IPS DF 6.9 (cell line): ENCODE measurements at regions not wholly inside any gene's neighbourhood (a gene's known extent, or its start where the extent isn't known, plus 50 kb on each side); places are given as distances from the start of the nearest gene placed in this dataset.

Experiments
- DNase-seq: peaks from one replicate; pipeline ENCODE4 v3.0.0-alpha.2; 2013; ENCODE audit warnings: low read depth, low spot score
- H3K27ac ChIP-seq: one replicate; pipeline ENCODE4 v1.5.1; 2013; ENCODE audit warnings: low read length, control low read depth
- H3K27me3 ChIP-seq: 2 replicates; pipeline ENCODE4 v1.6.1; 2013; ENCODE audit warnings: mild to moderate bottlenecking, low read length; ENCODE audit not compliant: control insufficient read depth, insufficient read depth
- H3K36me3 ChIP-seq: 2 replicates; pipeline ENCODE4 v1.6.1; 2013; ENCODE audit warnings: low read length; ENCODE audit not compliant: control insufficient read depth, insufficient read depth
- H3K4me1 ChIP-seq: 2 replicates; pipeline ENCODE4 v1.6.1; 2013; ENCODE audit warnings: low read length; ENCODE audit not compliant: control insufficient read depth, insufficient read depth
- H3K4me3 ChIP-seq: 2 replicates; pipeline ENCODE4 v1.5.1; 2013; ENCODE audit warnings: mild to moderate bottlenecking, low read length
- H3K9me3 ChIP-seq: 2 replicates; pipeline ENCODE4 v1.6.1; 2013; ENCODE audit warnings: low read length, inconsistent platforms; ENCODE audit not compliant: control insufficient read depth, insufficient read depth
- WGBS: extraction: QIAGEN DNeasy Blood & Tissue Kit; methylation state at CpG from one replicate; pipeline ENCODE4 v1.1.7; 2013; ENCODE audit warnings: mixed read lengths, missing lambda C conversion rate; ENCODE audit not compliant: insufficient read length, insufficient coverage; 5-methylcytosine and 5-hydroxymethylcytosine counted together

DNA sequence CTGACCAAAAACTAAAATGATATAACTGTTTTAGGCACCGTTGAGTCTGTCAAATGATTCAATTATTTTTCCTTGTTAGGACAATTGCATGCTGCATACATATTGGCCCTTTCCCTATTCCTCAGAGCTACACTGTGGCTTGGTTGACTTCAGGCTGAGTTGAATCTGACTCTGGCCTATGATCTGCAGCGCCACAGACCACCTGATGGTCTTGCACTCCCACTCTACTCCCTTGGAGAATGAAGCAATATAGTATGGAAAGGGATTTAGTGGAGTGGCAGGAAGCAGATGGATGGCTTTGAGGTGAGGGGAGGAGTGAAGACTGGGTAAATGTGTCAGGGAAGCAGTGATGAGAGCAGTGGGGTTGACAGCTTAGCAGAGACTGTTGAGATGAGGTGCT, 579.0 kb upstream of the STXBP6 start:
- H3K4me3 ChIP-seq: no peak overlapping the region
- no peaks in the 10 kb centered on the region for H3K4me1 ChIP-seq
- WGBS: no CpG with 5 or more reads among the region's 2 CpGs
- H3K27ac ChIP-seq: no peak overlapping the region
- H3K36me3 ChIP-seq: no peaks in the 10 kb centered on the region
- H3K9me3 ChIP-seq: no peaks in the 10 kb centered on the region
- DNase-seq: no peak
- H3K27me3 ChIP-seq: no peaks in the 10 kb centered on the region

DNA sequence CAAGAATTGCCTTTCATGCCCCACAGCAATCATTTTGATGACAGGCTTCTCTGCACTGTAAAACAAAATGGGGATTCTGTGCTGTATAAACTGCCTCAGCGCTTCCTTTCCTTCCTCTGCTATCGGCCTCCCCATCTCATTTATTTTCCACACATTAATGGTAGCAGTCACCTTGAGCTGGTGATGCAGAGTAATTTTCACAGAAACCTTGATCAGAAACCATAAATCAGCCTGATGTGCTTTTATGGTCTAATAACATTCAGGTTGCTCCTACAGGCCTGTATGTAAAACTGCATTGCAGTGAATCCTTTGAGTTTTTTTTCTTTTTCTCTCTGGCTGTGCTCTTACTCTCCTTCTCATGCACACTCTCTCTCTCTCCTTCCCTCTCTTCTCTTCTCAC, 578.4 kb upstream of the STXBP6 start:
- Histone ChIP-seq H3K27ac (no peak overlapping the region), H3K4me3 (no peak overlapping the region), H3K27me3 (no peaks in the 10 kb centered on the region), H3K9me3 (no peaks in the 10 kb centered on the region), H3K4me1 (no peaks in the 10 kb centered on the region), H3K36me3 (no peaks in the 10 kb centered on the region)
- DNase-seq: no peak
- no CpG with 5 or more reads among the region's 2 CpGs for WGBS

DNA sequence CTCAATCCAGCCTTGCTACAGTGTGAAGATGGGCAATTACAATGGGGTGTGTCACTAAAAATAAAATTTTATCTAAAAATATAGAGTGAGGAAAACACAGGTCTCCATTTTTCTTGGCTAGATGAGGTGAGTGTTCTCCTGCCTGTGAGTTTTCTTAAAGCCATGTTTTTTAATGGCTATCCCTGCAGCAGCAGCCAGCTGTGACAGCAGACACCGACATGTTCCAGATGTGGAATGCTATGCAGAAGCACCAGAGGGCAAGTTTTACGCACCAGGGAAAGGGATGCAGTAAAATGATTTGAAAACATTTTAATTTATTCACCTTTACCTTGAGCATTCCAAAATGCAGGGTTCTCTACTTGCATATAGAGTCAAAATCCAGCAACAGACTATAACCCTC, 577.0 kb upstream of the STXBP6 start:
- WGBS: no CpG with 5 or more reads among the region's 2 CpGs
- no peaks in the 10 kb centered on the region for H3K36me3 ChIP-seq
- H3K4me1 ChIP-seq: no peaks in the 10 kb centered on the region
- DNase-seq: no peak
- no peak overlapping the region for H3K4me3 ChIP-seq
- H3K27me3 ChIP-seq: no peaks in the 10 kb centered on the region
- H3K9me3 ChIP-seq: no peaks in the 10 kb centered on the region; the same call in 1 of the 2 replicates
- no peak overlapping the region for H3K27ac ChIP-seq

DNA sequence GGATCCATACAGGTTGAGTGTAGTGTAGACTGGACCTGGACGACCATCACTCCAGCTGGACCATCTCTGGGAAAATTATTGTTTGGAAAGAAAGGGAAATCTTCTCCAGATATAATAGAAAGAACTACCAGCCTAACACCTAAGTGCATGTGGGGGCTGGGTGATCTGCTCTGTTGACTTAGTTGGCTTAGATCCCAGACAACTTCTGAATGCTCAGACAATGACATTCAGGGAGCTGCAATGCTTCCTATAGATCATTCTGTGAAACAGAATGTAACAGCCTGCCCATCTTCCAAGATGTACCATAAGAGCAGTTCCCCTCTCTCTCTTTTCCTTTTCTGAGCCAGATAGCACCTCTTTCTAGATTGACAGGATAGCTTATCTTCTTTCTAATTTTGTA, 572.8 kb upstream of the STXBP6 start:
- Histone ChIP-seq H3K4me3 (no peak overlapping the region), H3K4me1 (no peaks in the 10 kb centered on the region), H3K27me3 (no peaks in the 10 kb centered on the region), H3K9me3 (no peaks in the 10 kb centered on the region; the same call in 1 of the 2 replicates), H3K27ac (no peak overlapping the region), H3K36me3 (no peaks in the 10 kb centered on the region)
- no CpG with 5 or more reads among the region's 1 CpG for WGBS
- DNase-seq: no peak

DNA sequence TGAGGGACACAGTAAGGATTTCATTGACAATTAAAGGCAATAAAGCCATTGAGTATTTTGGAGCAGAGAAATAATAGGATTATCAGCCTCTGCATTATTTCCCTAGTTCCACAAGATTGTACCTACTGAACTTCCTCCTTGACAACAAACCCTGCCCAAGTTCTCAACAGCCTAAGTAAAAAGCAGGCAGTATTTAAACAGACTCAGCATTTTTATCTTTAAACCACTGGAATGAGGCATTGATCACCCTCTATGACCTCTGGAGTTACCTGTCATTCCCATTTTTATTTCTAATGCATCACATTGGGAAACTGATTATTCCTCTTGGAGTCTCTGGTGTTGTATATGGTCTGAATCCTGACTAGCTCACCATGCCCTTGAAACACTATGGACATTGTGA, 570.6 kb upstream of the STXBP6 start:
- H3K27me3 ChIP-seq: no peaks in the 10 kb centered on the region
- H3K9me3 ChIP-seq: no peaks in the 10 kb centered on the region; the same call in 1 of the 2 replicates
- H3K27ac ChIP-seq: no peak overlapping the region
- no peak overlapping the region for H3K4me3 ChIP-seq
- H3K4me1 ChIP-seq: no peaks in the 10 kb centered on the region
- DNase-seq: no peak
- no peaks in the 10 kb centered on the region for H3K36me3 ChIP-seq

DNA sequence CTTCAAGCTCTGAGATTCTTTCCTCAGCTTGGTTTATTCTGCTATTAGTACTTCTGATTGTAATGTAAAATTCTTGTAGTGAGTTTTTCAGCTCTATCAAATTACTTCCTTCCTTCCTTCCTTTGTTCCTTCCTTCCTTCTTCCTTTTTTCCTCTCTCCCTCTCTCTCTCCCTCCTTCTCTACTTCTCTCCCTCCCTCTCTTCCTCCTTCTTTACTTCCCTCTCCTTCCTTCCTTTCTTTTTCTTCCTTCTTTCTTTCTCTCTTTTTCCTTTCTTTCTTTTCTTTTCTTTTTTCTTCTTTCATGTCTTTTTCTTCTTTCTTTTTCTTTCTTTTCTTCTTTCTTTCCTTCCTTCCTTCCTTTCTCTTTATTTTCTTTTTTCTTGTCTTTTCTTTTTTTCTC, 565.2 kb upstream of the STXBP6 start:
- Histone ChIP-seq H3K9me3 (no peaks in the 10 kb centered on the region; the same call in 1 of the 2 replicates), H3K4me3 (no peak overlapping the region), H3K36me3 (no peaks in the 10 kb centered on the region), H3K27ac (no peak overlapping the region), H3K27me3 (no peaks in the 10 kb centered on the region), H3K4me1 (no peaks in the 10 kb centered on the region)
- no peak for DNase-seq

DNA sequence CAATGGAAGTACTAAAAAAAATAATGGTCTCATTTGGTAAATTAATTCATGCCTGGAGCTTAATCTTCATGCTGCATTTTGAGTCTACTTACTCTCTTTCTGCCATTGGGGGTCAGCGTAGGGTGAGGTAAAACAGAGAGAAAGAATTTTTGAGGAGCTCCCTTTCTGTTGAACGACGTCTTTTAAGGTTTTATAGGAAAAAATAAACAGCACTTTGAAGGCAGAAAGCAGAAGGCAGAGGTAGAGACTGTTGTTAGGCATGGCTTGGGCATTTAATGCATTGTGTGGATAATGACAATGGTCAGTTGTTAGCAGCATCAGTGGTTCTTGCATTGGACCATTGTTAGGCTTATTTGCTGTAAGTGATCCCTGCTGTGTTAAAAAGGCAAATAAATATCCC, 557.2 kb upstream of the STXBP6 start:
- peaks cover 1% of the 10 kb centered on the region; the same call in 1 of the 2 replicates for H3K4me1 ChIP-seq
- H3K36me3 ChIP-seq: no peaks in the 10 kb centered on the region
- H3K27me3 ChIP-seq: no peaks in the 10 kb centered on the region
- WGBS: no CpG with 5 or more reads among the region's 3 CpGs
- peak; percentile 11 for DNase-seq
- H3K4me3 ChIP-seq: no peak overlapping the region
- no peak overlapping the region for H3K27ac ChIP-seq
- H3K9me3 ChIP-seq: no peaks in the 10 kb centered on the region

DNA sequence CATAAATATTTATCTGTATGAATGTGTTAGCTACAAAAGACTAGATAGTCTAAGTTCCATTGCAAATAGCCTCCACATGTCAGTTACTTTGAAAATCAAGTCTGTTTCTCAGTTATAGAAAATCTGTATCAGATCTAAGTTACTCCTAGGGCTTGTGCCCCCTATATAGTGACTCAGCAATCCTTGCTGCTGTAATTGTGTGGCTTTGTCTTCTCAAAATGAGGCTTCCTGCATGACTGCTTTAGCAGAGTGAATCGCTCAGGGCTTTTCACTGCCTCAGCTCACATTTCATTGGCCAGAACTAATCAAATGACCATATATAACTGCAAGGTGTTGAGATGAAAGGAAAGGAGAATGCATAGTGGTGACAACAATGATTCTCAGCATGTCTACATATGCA, 552.2 kb upstream of the STXBP6 start:
- no CpG with 5 or more reads among the region's 1 CpG for WGBS

DNA sequence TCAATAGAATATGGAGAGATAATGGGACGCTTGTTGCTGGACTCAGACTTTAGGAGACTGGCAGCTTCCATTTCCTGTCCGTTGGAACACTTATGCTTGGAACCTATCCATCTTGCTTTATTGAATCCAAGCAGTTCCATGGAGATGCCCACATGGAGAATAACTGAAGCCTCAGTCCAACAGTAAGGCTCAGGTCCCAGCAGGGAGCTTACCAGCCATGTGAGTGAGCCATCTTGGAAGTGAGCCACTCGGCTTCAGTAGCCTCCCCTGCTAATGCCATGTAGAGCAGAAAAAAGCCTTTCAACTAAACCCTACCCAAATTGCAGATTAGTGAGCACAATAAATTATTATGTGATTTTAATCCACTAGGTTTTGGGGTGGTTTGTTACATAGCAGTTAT, 538.8 kb upstream of the STXBP6 start:
- Histone ChIP-seq H3K4me1 (no peaks in the 10 kb centered on the region), H3K27ac (no peak overlapping the region), H3K4me3 (no peak overlapping the region), H3K27me3 (no peaks in the 10 kb centered on the region), H3K36me3 (no peaks in the 10 kb centered on the region), H3K9me3 (no peaks in the 10 kb centered on the region)
- no peak for DNase-seq
- no CpG with 5 or more reads among the region's 3 CpGs for WGBS

More for the DNA sequence above, 552.2 kb upstream of the STXBP6 start:
- H3K4me3 ChIP-seq: no peak overlapping the region
- no peaks in the 10 kb centered on the region for H3K27me3 ChIP-seq
- H3K36me3 ChIP-seq: no peaks in the 10 kb centered on the region
- H3K27ac ChIP-seq: no peak overlapping the region
- no peak for DNase-seq
- no peaks in the 10 kb centered on the region; the same call in 1 of the 2 replicates for H3K4me1 ChIP-seq
- H3K9me3 ChIP-seq: no peaks in the 10 kb centered on the region

DNA sequence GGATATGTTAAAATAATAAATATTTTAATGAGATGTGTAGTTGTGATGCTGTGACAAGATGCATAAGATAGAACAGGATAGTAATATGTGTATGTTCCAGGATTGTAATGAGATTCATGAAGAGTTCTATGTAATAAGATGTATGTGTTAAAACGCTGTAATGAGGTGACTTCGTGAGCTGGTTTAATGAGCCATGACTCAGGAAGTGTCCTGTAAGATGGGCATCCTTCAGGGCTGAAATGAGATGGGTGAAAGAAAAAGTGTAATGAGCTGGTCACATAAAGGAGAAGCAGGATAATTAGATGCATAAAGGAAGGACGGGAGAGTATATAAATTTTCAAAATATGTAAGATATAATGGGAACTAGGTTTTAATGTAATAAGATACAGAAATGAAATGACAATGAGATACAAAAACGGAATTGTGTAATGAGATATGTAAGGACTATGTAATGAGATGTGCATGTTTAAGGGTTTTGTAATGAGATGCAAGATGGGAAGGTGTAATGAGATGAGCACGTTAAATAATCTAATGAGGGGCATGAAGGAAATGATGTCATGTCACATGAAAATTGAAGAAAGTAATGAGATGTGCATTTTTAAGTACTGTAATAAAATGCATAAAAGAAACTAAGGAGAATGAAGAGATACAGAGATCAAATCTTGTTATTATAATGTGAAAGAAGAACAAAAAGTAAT, 524.8 kb upstream of the STXBP6 start:
- no peaks in the 10 kb centered on the region for H3K4me1 ChIP-seq
- no peak overlapping the region for H3K27ac ChIP-seq
- H3K27me3 ChIP-seq: no peaks in the 10 kb centered on the region
- H3K36me3 ChIP-seq: no peaks in the 10 kb centered on the region
- H3K9me3 ChIP-seq: no peaks in the 10 kb centered on the region
- no peak for DNase-seq
- WGBS: 100% methylated on average over 2 of the region's 5 CpGs
- no peak overlapping the region for H3K4me3 ChIP-seq

DNA sequence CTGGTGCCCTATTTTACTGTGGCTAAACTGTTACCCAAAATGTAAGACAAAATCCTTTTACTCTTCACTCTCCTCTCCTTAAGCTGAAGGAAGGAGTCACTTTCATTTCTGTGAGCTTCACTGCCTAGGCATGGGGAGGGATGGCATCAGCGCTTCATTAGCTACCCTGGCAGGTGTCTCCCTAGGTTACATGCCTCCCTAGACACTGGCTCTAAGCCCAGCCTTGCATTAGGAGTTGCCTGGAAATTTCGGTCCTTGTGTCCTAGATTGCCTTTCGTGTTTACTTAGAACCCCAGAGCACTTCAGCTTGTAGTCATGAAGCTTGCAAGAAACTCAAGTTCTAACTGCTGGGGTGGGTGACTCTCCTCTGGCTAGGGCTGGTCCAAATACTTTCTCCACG, 520.5 kb upstream of the STXBP6 start:
- Histone ChIP-seq H3K27ac (no peak overlapping the region), H3K9me3 (no peaks in the 10 kb centered on the region), H3K27me3 (no peaks in the 10 kb centered on the region), H3K36me3 (no peaks in the 10 kb centered on the region), H3K4me3 (no peak overlapping the region), H3K4me1 (no peaks in the 10 kb centered on the region)
- no CpG with 5 or more reads among the region's 4 CpGs for WGBS
- no peak for DNase-seq
